ENCODE measurements at regions not wholly inside any gene's neighbourhood (a gene's known extent, or its start where the extent isn't known, plus 50 kb on each side); places are given as distances from the start of the nearest gene placed in this dataset.

GRCh38 chr3:110856916-110857315, 214.7 kb upstream of the NECTIN3 start:
- TF ChIP-seq YY1 (IDR thresholded peaks at IDR 0.05; ENCODE audit: insufficient read depth, insufficient read length) = no peak
- TF ChIP-seq SUZ12 (IDR thresholded peaks at IDR 0.05; ENCODE audit: extremely low read depth, insufficient read depth, insufficient read length) = no peak
- TF ChIP-seq ZNF274 (IDR thresholded peaks at IDR 0.05; ENCODE audit: low read depth, low read length) = no peak

Measured in NT2/D1 (cell line).